HUES48 (cell line): ENCODE measurements at regions not wholly inside any gene's neighbourhood (a gene's known extent, or its start where the extent isn't known, plus 50 kb on each side); places are given as distances from the start of the nearest gene placed in this dataset.

Experiments used
- H3K27ac ChIP-seq: one replicate; pipeline ENCODE4 v1.7.0; 2013; ENCODE audit warnings: low read depth, low read length, inconsistent platforms
- H3K27me3 ChIP-seq: 2 replicates; pipeline ENCODE4 v1.6.1; 2013; ENCODE audit warnings: mild to moderate bottlenecking, low read length; ENCODE audit not compliant: control insufficient read depth, insufficient read depth
- H3K36me3 ChIP-seq: 2 replicates; pipeline ENCODE4 v1.6.1; 2013; ENCODE audit warnings: low read length; ENCODE audit not compliant: control insufficient read depth, insufficient read depth
- H3K4me1 ChIP-seq: 2 replicates; pipeline ENCODE4 v1.6.1; 2013; ENCODE audit warnings: mild to moderate bottlenecking, low read length; ENCODE audit not compliant: control insufficient read depth, insufficient read depth
- H3K4me3 ChIP-seq: 2 replicates; pipeline ENCODE4 v1.5.1; 2013; ENCODE audit warnings: mild to moderate bottlenecking, low read depth, low read length
- H3K9ac ChIP-seq: 2 replicates; pipeline ENCODE4 v1.6.1; 2013; ENCODE audit warnings: mild to moderate bottlenecking, low read depth, low read length, moderate library complexity
- H3K9me3 ChIP-seq: 2 replicates; pipeline ENCODE4 v1.6.1; 2013; ENCODE audit warnings: low read length; ENCODE audit not compliant: control insufficient read depth, insufficient read depth

- Histone ChIP-seq H3K4me1 (no peaks in the 10 kb centered on the region), H3K4me3 (no peak overlapping the region), H3K27me3 (no peaks in the 10 kb centered on the region), H3K36me3 (no peaks in the 10 kb centered on the region), H3K9ac (no peak overlapping the region), H3K9me3 (no peaks in the 10 kb centered on the region), H3K27ac (no peak overlapping the region)
Measured at GRCh38 chr10:84925495-84925894, 597.1 kb downstream of the CCSER2 start.

GRCh38 chr10:84933402-84933801 lies 605.0 kb downstream of the CCSER2 start:
- H3K27ac ChIP-seq: no peak overlapping the region

GRCh38 chr10:84935772-84936171 lies 607.4 kb downstream of the CCSER2 start:
- Histone ChIP-seq H3K4me1 (no peaks in the 10 kb centered on the region), H3K9ac (no peak overlapping the region), H3K4me3 (no peak overlapping the region), H3K36me3 (no peaks in the 10 kb centered on the region), H3K27me3 (no peaks in the 10 kb centered on the region), H3K9me3 (no peaks in the 10 kb centered on the region), H3K27ac (no peak overlapping the region)

More at GRCh38 chr10:84933402-84933801, 605.0 kb downstream of the CCSER2 start:
- Histone ChIP-seq H3K9ac (no peak overlapping the region), H3K4me3 (no peak overlapping the region), H3K9me3 (no peaks in the 10 kb centered on the region), H3K36me3 (no peaks in the 10 kb centered on the region), H3K4me1 (no peaks in the 10 kb centered on the region), H3K27me3 (no peaks in the 10 kb centered on the region)

- Histone ChIP-seq H3K9me3 (no peaks in the 10 kb centered on the region), H3K9ac (no peak overlapping the region), H3K4me1 (no peaks in the 10 kb centered on the region), H3K27ac (no peak overlapping the region), H3K27me3 (no peaks in the 10 kb centered on the region), H3K4me3 (no peak overlapping the region), H3K36me3 (no peaks in the 10 kb centered on the region)
Measured at GRCh38 chr10:84938117-84938905, 609.9 kb downstream of the CCSER2 start.

- H3K4me1 ChIP-seq: no peaks in the 10 kb centered on the region
- H3K27me3 ChIP-seq: no peaks in the 10 kb centered on the region
- H3K36me3 ChIP-seq: no peaks in the 10 kb centered on the region
- H3K9ac ChIP-seq: no peak overlapping the region
- no peak overlapping the region for H3K27ac ChIP-seq
- H3K4me3 ChIP-seq: no peak overlapping the region
- no peaks in the 10 kb centered on the region for H3K9me3 ChIP-seq
Measured at GRCh38 chr10:84943541-84943940, 615.2 kb downstream of the CCSER2 start.

GRCh38 chr10:84944187-84944586 lies 615.8 kb downstream of the CCSER2 start:
- no peaks in the 10 kb centered on the region for H3K9me3 ChIP-seq
- no peak overlapping the region for H3K4me3 ChIP-seq
- no peaks in the 10 kb centered on the region for H3K36me3 ChIP-seq

GRCh38 chr10:84945791-84946190 lies 617.4 kb downstream of the CCSER2 start:
- no peak overlapping the region for H3K9ac ChIP-seq
- no peaks in the 10 kb centered on the region for H3K27me3 ChIP-seq
- H3K36me3 ChIP-seq: no peaks in the 10 kb centered on the region
- H3K27ac ChIP-seq: no peak overlapping the region
- no peaks in the 10 kb centered on the region for H3K4me1 ChIP-seq
- H3K9me3 ChIP-seq: no peaks in the 10 kb centered on the region
- no peak overlapping the region for H3K4me3 ChIP-seq

More at GRCh38 chr10:84944187-84944586, 615.8 kb downstream of the CCSER2 start:
- Histone ChIP-seq H3K9ac (no peak overlapping the region), H3K4me1 (no peaks in the 10 kb centered on the region), H3K27me3 (no peaks in the 10 kb centered on the region), H3K27ac (no peak overlapping the region)

GRCh38 chr10:84946904-84947303 lies 618.5 kb downstream of the CCSER2 start:
- H3K36me3 ChIP-seq: no peaks in the 10 kb centered on the region
- no peak overlapping the region for H3K9ac ChIP-seq
- H3K4me3 ChIP-seq: no peak overlapping the region
- no peaks in the 10 kb centered on the region for H3K9me3 ChIP-seq
- no peaks in the 10 kb centered on the region for H3K27me3 ChIP-seq
- no peaks in the 10 kb centered on the region for H3K4me1 ChIP-seq
- H3K27ac ChIP-seq: no peak overlapping the region

GRCh38 chr10:84948644-84949043 lies 620.3 kb downstream of the CCSER2 start:
- Histone ChIP-seq H3K9ac (no peak overlapping the region), H3K36me3 (no peaks in the 10 kb centered on the region), H3K4me3 (no peak overlapping the region), H3K27ac (no peak overlapping the region), H3K27me3 (no peaks in the 10 kb centered on the region), H3K9me3 (no peaks in the 10 kb centered on the region), H3K4me1 (no peaks in the 10 kb centered on the region)

GRCh38 chr10:84951616-84952015 lies 623.2 kb downstream of the CCSER2 start:
- H3K36me3 ChIP-seq: no peaks in the 10 kb centered on the region
- no peaks in the 10 kb centered on the region for H3K27me3 ChIP-seq
- no peaks in the 10 kb centered on the region for H3K4me1 ChIP-seq
- no peak overlapping the region for H3K9ac ChIP-seq
- no peaks in the 10 kb centered on the region for H3K9me3 ChIP-seq
- H3K27ac ChIP-seq: no peak overlapping the region
- H3K4me3 ChIP-seq: no peak overlapping the region

GRCh38 chr10:84957427-84957826 lies 629.0 kb downstream of the CCSER2 start:
- Histone ChIP-seq H3K9ac (no peak overlapping the region), H3K36me3 (no peaks in the 10 kb centered on the region), H3K27me3 (no peaks in the 10 kb centered on the region), H3K4me3 (no peak overlapping the region), H3K9me3 (no peaks in the 10 kb centered on the region), H3K27ac (no peak overlapping the region), H3K4me1 (peaks cover 9% of the 10 kb centered on the region; the same call in 1 of the 2 replicates)
